RWPE1 (cell line): ENCODE measurements at regions not wholly inside any gene's neighbourhood (a gene's known extent, or its start where the extent isn't known, plus 50 kb on each side); places are given as distances from the start of the nearest gene placed in this dataset.
"Not testable (repeated sequence)": the region's sequence is repeated elsewhere in the genome, so short reads cannot be mapped to it uniquely, and the experiment has no call there.

Experiments used
- CTCF ChIA-PET: fragments of 350-600 bp; sonication (Branson Sonifier 250); formaldehyde crosslinking; extraction: SDS; loops from one replicate; lab custom pipeline; 2021; lab: Yijun Ruan, JAX
- POLR2A ChIA-PET: fragments of 400-600 bp; formaldehyde crosslinking; extraction: SDS; loops from one replicate; lab custom pipeline; 2020; ENCODE audit warnings: antibody characterized with exemption; ENCODE audit not compliant: low non-redundant PET; lab: Yijun Ruan, JAX
- DNase-seq: peaks from one replicate; pipeline ENCODE4 v3.0.0; 2012; ENCODE audit warnings: low spot score
- H3K27ac ChIP-seq: fragments of 450-650 bp; 2 replicates; pipeline ENCODE4 v1.5.1; 2017
- CTCF ChIP-seq: fragments of 450-650 bp; conservative IDR thresholded peaks from 2 replicates; pipeline ENCODE4 v1.5.1; 2017; ENCODE audit warnings: low read depth, mild to moderate bottlenecking

DNA sequence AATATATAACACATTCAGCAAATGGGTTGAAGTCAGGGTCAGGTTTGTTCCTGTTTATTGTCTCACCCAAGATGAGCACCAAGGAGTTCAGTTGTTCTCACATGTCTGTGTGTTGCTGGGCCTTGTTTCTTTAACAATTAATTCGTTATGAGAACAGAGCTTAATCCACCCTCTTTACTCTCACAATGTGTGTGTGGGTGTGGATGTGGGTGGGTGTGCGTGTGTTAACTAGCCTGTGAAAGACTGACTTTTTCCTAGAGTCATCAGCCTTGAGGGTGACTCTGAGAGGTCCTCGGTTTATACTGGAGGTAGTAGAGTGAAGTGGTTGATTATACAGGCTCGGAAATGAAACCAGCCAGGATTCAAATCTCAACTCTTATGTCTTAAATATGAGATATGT lies 672.1 kb downstream of the MAFB start:
- ChIA-PET CTCF (no interaction called here), POLR2A (no interaction called here)
- DNase-seq, result no peak
- H3K27ac ChIP-seq, result no peak overlapping the region
- no peak for TF ChIP-seq CTCF

GRCh38 chr20:40016392-40016791 lies 672.6 kb downstream of the MAFB start:
- H3K27ac ChIP-seq, result no peak overlapping the region
- ChIA-PET POLR2A (no interaction called here), CTCF (no interaction called here)
- no peak for DNase-seq
- no peak for TF ChIP-seq CTCF

DNA sequence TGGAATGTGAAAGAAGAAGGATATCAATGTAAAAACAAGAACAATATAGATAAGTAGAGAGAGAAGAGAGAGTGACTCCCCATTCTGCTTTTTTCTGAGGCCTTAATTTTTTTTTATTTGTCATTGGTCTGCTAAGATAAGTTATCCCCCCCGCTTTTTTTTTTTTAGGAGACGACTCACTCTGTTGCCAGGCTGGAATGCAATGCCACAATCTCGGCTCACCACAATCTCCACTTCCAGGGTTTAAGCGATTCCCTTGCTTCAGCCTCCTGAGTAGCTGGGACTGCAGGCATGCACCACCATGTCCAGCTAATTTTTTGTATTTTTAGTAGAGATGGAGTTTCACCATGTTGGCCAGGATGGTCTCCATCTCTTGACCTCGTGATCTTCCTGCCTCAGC lies 677.0 kb downstream of the MAFB start:
- H3K27ac ChIP-seq, DNase-seq, CTCF ChIA-PET: not testable (repeated sequence)
- POLR2A ChIA-PET, result interaction anchor here (0.6 kb wide), 1 partner anchor 70 kb away, joined by 4 read pairs; no protein-coding TSS in a partner anchor

- no peak for DNase-seq
- ChIA-PET CTCF (interaction anchor here (0.5 to 0.6 kb wide), 2 partner anchors 432 to 489 kb away, joined by 3 to 6 read pairs; no protein-coding TSS in a partner anchor), POLR2A (no interaction called here)
- no peak for TF ChIP-seq CTCF
- no peak overlapping the region for H3K27ac ChIP-seq
Observed at GRCh38 chr20:40010483-40010882, 678.6 kb downstream of the MAFB start.

GRCh38 chr20:40009542-40009941 lies 679.5 kb downstream of the MAFB start:
- no peak for DNase-seq
- no peak overlapping the region for H3K27ac ChIP-seq
- CTCF ChIA-PET, result no interaction called here
- POLR2A ChIA-PET, result no interaction called here
- no peak for TF ChIP-seq CTCF

DNA sequence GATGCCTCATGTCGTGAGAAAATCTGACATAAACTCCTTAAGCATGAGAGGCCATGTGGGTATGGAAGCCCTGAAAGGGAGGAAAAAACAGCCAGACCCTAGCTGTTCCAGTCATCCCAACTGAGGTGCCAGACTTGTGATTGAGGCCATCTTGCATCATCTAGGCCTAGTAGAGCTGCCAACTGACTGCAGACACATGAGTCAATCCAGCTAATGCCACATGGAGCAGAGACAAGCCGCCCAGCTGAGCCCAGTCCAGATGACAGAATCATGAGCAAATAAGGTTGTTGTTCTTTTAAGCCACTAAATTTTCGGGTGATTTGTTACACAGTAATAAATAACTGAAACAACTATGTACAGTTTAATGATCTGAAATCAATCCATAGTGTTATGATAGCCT lies 680.9 kb downstream of the MAFB start:
- POLR2A ChIA-PET, result no interaction called here
- TF ChIP-seq CTCF, result no peak
- no peak overlapping the region for H3K27ac ChIP-seq
- no peak for DNase-seq
- CTCF ChIA-PET, result no interaction called here

- CTCF ChIA-PET, result interaction anchor here (0.6 kb wide), 1 partner anchor 37 kb away, joined by 4 read pairs; no protein-coding TSS in a partner anchor
- TF ChIP-seq CTCF, result no peak
- H3K27ac ChIP-seq, result no peak overlapping the region
- POLR2A ChIA-PET, result no interaction called here
- no peak for DNase-seq
Observed at GRCh38 chr20:40006168-40006860, 682.7 kb downstream of the MAFB start.

GRCh38 chr20:40004092-40004491 lies 684.9 kb downstream of the MAFB start:
- CTCF ChIA-PET, H3K27ac ChIP-seq, DNase-seq, POLR2A ChIA-PET: not testable (repeated sequence)
